SJSA1 (cell line): ENCODE measurements at regions not wholly inside any gene's neighbourhood (a gene's known extent, or its start where the extent isn't known, plus 50 kb on each side); places are given as distances from the start of the nearest gene placed in this dataset.
"Not testable (repeated sequence)": the region's sequence is repeated elsewhere in the genome, so short reads cannot be mapped to it uniquely, and the experiment has no call there.

Source experiments
- DNase-seq, 2 experiments: peaks; one replicate each; pipeline ENCODE4 v3.0.0-alpha.2; 2015 to 2020; ENCODE audit warnings: low spot score in 2 of 2, low read depth in 1 of 2
- H3K27ac ChIP-seq: fragments of 250-450 bp; sonication (Bioruptor Pico); 2 replicates; pipeline ENCODE4 v1.5.1; 2020; ENCODE audit warnings: mild to moderate bottlenecking, moderate library complexity
- H3K27me3 ChIP-seq: fragments of 250-450 bp; sonication (Bioruptor Pico); replicated peaks from 2 replicates; pipeline ENCODE4 v1.5.1; 2020; ENCODE audit warnings: mild to moderate bottlenecking, moderate library complexity
- H3K36me3 ChIP-seq: fragments of 250-450 bp; sonication (Bioruptor Pico); 2 replicates; pipeline ENCODE4 v1.5.1; 2020; ENCODE audit warnings: mild to moderate bottlenecking
- H3K4me1 ChIP-seq: fragments of 250-450 bp; sonication (Bioruptor Pico); replicated peaks from 2 replicates; pipeline ENCODE4 v1.6.1; 2021; ENCODE audit warnings: mild to moderate bottlenecking
- H3K4me3 ChIP-seq: fragments of 250-450 bp; sonication (Bioruptor Pico); 2 replicates; pipeline ENCODE4 v1.5.1; 2020; ENCODE audit warnings: mild to moderate bottlenecking
- H3K9me3 ChIP-seq: fragments of 250-450 bp; sonication (Bioruptor Pico); replicated peaks from 2 replicates; pipeline ENCODE4 v1.5.1; 2020; ENCODE audit warnings: mild to moderate bottlenecking

- peak in 1 of 2 experiments; percentile 32 for DNase-seq
- not testable (repeated sequence) for H3K9me3 ChIP-seq, H3K27me3 ChIP-seq, H3K36me3 ChIP-seq, H3K27ac ChIP-seq, H3K4me1 ChIP-seq, H3K4me3 ChIP-seq
Observed at GRCh38 chr10:50688183-50688582, 51.6 kb upstream of the ASAH2B start.

GRCh38 chr10:50684365-50684764 lies 55.4 kb upstream of the ASAH2B start:
- H3K27me3 ChIP-seq, H3K9me3 ChIP-seq, H3K4me1 ChIP-seq, DNase-seq, H3K27ac ChIP-seq, H3K4me3 ChIP-seq, H3K36me3 ChIP-seq: not testable (repeated sequence)

DNA sequence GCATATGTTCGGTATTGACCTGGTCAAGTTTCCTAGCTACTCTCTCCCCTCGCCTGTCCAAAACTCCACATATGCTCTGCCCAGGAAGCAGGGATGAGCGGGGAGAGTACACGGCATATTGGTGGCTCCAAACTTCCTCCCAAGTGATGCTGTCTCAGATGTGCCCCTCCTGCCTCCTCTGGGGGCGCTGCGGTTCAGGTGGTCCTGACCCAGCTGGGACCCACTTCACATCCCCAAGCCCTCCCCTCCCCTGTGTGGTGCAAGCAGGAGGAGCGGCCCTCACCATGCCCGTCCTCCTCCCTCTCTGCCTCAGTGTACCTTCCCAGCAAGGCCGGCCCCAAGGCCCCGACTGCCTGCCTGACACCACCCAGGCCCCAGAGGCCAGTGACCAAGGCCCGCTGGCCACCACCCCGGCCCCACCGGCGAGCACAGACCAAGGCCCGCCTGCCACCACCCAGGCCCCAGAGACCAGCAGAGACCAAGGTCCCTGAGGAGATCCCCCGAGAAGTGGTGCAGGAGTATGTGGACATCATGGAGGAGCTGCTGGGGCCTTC lies 56.5 kb upstream of the ASAH2B start:
- not testable (repeated sequence) for H3K4me3 ChIP-seq, DNase-seq, H3K9me3 ChIP-seq, H3K27ac ChIP-seq, H3K27me3 ChIP-seq, H3K36me3 ChIP-seq, H3K4me1 ChIP-seq

DNA sequence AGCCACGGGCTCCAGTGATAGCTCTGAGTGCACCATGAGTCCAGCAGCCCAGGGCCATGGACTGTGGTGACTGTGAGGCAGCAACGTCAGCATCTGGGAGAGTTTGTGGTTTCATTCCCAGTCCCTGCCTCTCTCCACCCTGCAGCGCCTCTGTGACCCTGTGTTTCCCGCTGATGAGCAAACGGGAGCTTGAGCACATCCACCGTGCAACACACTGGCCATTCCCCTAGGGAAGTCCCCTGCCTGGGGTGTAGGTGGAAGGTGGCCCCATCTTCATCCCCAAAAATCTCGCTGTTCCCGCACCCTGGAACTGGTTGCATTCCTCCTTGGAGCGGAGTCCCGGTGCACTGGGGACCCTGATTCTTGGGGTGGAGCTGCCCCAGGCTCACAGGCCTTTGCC lies 56.9 kb upstream of the SGMS1 start:
- H3K36me3 ChIP-seq = not testable (repeated sequence)
- DNase-seq = peak in 1 of 2 experiments; percentile 19

GRCh38 chr10:50679149-50679548 lies 55.4 kb upstream of the SGMS1 start:
- Histone ChIP-seq H3K27me3 (no peaks in the 10 kb centered on the region), H3K27ac (no peak overlapping the region), H3K4me3 (no peak overlapping the region), H3K36me3 (no peaks in the 10 kb centered on the region), H3K9me3 (no peaks in the 10 kb centered on the region), H3K4me1 (no peaks in the 10 kb centered on the region)
- peak in 1 of 2 experiments; percentile 28 for DNase-seq

More for the DNA sequence above, 56.9 kb upstream of the SGMS1 start:
- H3K27me3 ChIP-seq, H3K27ac ChIP-seq, H3K4me3 ChIP-seq, H3K9me3 ChIP-seq, H3K4me1 ChIP-seq: not testable (repeated sequence)

DNA sequence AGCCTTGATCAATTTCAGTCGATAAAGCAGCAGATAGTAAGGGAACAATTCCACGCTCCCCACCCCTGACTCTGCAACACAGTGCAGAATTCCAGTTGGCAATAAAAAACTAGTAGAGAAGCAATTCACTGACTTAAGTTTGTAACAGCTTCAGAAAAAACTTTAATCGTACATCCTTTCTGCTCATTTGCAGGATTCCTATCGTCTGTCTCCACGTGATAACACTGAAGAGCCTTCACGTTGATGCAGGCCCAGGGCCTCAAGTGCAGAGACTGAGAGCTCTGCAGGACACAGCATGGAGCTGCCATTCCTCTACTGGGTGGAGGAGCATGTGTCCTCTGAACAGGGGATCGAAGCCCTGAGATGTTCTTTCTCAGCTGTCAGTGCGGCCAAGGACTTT lies 51.8 kb upstream of the SGMS1 start:
- H3K4me1 ChIP-seq, H3K27ac ChIP-seq, H3K9me3 ChIP-seq, H3K4me3 ChIP-seq, DNase-seq, H3K27me3 ChIP-seq, H3K36me3 ChIP-seq: not testable (repeated sequence)

GRCh38 chr10:50674469-50675254 lies 50.9 kb upstream of the SGMS1 start:
- no peak for DNase-seq
- no peaks in the 10 kb centered on the region for H3K9me3 ChIP-seq
- no peaks in the 10 kb centered on the region for H3K36me3 ChIP-seq
- H3K4me3 ChIP-seq = no peak overlapping the region
- no peaks in the 10 kb centered on the region; the same call in 1 of the 2 replicates for H3K27me3 ChIP-seq
- no peaks in the 10 kb centered on the region for H3K4me1 ChIP-seq
- no peak overlapping the region for H3K27ac ChIP-seq
